Heart left ventricle (tissue), 13 donors: ENCODE measurements at regions not wholly inside any gene's neighbourhood (a gene's known extent, or its start where the extent isn't known, plus 50 kb on each side); places are given as distances from the start of the nearest gene placed in this dataset.

Source experiments
- POLR2A ChIP-seq, 2 donors: fragments of 450-650 bp; IDR thresholded peaks; one replicate each; pipeline ENCODE4 v1.6.1; 2017; ENCODE audit warnings: antibody characterized with exemption in 2 of 2, mild to moderate bottlenecking in 2 of 2, moderate library complexity in 2 of 2
- TF ChIP-seq, protein P1 (sequence below), 12 donors: fragments of 200-600 bp; sonication (generic) in 4 of 12; IDR thresholded peaks; one replicate each; pipeline versions ENCODE4 v1.5.0 to v1.8.0; 2018 to 2022; ENCODE audit warnings: antibody characterized with exemption in 12 of 12, mild to moderate bottlenecking in 5 of 12
- donor health status: ischemic (EF 13 %, LVEDD 7.1; RV severe dilation, severe dysfunction).
- donor health status: DM: no; HTN: yes; CAD: no.
- donor health status: DM: no; HTN: no; CAD: no.
- donor health status: ischemic (EF 25% LVEDD 6.9; RV normal size, moderate dysfunction).
- donor health status: ischemic (EF 25% LVEDD 5.7; RV mildly dilated, moderate dysfunction).
- donor health status: ischemic (EF 35%, LVEDD 5.7; RV mildly dilated, moderate dysfunction).
- donor health status: nonischemic (EF 11% LVEDD 7.7; RV severe dilation, severe dysfunction).
- donor health status: DM: yes; HTN: yes; CAD: no.
- donor health status: PGD.
- donor health status: ischemic (EF 29% LVEDD 5.4; RV normal size, mild dysfunction).
- donor health status: nonischemic (EF 23%, LVEDD 6.1; RV moderate dilation, normal function).

DNA sequence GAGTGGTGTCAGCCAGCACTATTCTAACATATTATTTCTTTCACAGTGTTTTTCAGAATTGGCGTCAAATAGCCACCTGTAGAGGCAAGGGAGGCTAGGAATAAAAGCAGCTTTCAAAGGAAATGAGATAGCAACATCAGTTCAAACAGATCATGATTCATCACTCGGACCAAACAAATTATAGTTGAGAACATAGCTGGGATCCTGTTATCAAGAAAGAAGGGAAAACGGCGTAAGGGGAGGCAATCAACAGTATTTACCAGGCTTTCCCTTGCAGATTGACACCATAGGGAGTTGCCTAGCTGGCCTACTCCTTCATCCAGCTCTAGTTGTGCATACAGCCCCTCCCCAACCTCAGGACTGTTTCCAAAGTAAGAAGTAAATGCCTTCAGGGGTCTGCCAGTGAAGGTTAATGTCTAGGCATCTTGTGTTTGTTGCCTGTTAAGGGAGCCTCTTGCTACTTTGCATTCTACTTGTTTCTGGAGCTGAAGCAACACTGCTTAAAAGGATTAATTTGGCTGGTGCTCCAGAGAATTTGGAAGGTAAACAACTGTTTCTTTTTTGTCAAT lies 286.5 kb downstream of the NSUN3 start:
- TF ChIP-seq, protein P1, sequence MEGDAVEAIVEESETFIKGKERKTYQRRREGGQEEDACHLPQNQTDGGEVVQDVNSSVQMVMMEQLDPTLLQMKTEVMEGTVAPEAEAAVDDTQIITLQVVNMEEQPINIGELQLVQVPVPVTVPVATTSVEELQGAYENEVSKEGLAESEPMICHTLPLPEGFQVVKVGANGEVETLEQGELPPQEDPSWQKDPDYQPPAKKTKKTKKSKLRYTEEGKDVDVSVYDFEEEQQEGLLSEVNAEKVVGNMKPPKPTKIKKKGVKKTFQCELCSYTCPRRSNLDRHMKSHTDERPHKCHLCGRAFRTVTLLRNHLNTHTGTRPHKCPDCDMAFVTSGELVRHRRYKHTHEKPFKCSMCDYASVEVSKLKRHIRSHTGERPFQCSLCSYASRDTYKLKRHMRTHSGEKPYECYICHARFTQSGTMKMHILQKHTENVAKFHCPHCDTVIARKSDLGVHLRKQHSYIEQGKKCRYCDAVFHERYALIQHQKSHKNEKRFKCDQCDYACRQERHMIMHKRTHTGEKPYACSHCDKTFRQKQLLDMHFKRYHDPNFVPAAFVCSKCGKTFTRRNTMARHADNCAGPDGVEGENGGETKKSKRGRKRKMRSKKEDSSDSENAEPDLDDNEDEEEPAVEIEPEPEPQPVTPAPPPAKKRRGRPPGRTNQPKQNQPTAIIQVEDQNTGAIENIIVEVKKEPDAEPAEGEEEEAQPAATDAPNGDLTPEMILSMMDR (IDR thresholded peaks at IDR 0.05), result no peak
- no peak for TF ChIP-seq POLR2A (IDR thresholded peaks at IDR 0.05)
